Activated effector memory CD4-positive, alpha-beta T cell treated with Interleukin-2 at 50 U/mL for 16 hours (primary cell): ENCODE measurements at regions not wholly inside any gene's neighbourhood (a gene's known extent, or its start where the extent isn't known, plus 50 kb on each side); places are given as distances from the start of the nearest gene placed in this dataset.
"Not testable (repeated sequence)": the region's sequence is repeated elsewhere in the genome, so short reads cannot be mapped to it uniquely, and the experiment has no call there.

Source experiments
- DNase-seq: peaks from one replicate; pipeline ENCODE4 v3.0.0-alpha.2; 2020

GRCh38 chr3:106945435-106945834, 431.8 kb upstream of the CCDC54 start:
- no peak for DNase-seq

- no peak for DNase-seq
These were observed 430.4 kb upstream of the CCDC54 start for GRCh38 chr3:106946866-106947265.

- DNase-seq: no peak
These were observed 420.2 kb upstream of the CCDC54 start for GRCh38 chr3:106957029-106957428.

- DNase-seq: no peak
These were observed 414.2 kb upstream of the CCDC54 start for GRCh38 chr3:106962993-106963392.

- DNase-seq: no peak
These were observed 413.8 kb upstream of the CCDC54 start for GRCh38 chr3:106963442-106963841.

GRCh38 chr3:106965307-106965706, 411.9 kb upstream of the CCDC54 start:
- no peak for DNase-seq

GRCh38 chr3:106969596-106969995, 407.6 kb upstream of the CCDC54 start:
- no peak for DNase-seq

GRCh38 chr3:106981392-106981791, 395.8 kb upstream of the CCDC54 start:
- no peak for DNase-seq

GRCh38 chr3:106985721-106986120, 391.5 kb upstream of the CCDC54 start:
- no peak for DNase-seq

GRCh38 chr3:106998841-106999682, 378.2 kb upstream of the CCDC54 start:
- DNase-seq: not testable (repeated sequence)

- no peak for DNase-seq
These were observed 375.6 kb upstream of the CCDC54 start for GRCh38 chr3:107001635-107002034.

- not testable (repeated sequence) for DNase-seq
These were observed 371.9 kb upstream of the CCDC54 start for GRCh38 chr3:107005352-107005751.

GRCh38 chr3:107008213-107008612, 369.0 kb upstream of the CCDC54 start:
- no peak for DNase-seq

GRCh38 chr3:107013641-107014040, 363.6 kb upstream of the CCDC54 start:
- no peak for DNase-seq

- DNase-seq: no peak
These were observed 352.6 kb upstream of the CCDC54 start for GRCh38 chr3:107024551-107025026.

GRCh38 chr3:107025961-107026360, 351.3 kb upstream of the CCDC54 start:
- DNase-seq: no peak

- no peak for DNase-seq
These were observed 349.2 kb upstream of the CCDC54 start for GRCh38 chr3:107028086-107028485.

- DNase-seq: no peak
These were observed 348.6 kb upstream of the CCDC54 start for GRCh38 chr3:107028626-107029025.

GRCh38 chr3:107032111-107032510, 345.1 kb upstream of the CCDC54 start:
- no peak for DNase-seq

- no peak for DNase-seq
These were observed 343.1 kb upstream of the CCDC54 start for GRCh38 chr3:107034142-107034541.

- no peak for DNase-seq
These were observed 342.1 kb upstream of the CCDC54 start for GRCh38 chr3:107035176-107035575.

- DNase-seq: no peak
These were observed 332.6 kb upstream of the CCDC54 start for GRCh38 chr3:107044677-107045076.

- no peak for DNase-seq
These were observed 331.4 kb upstream of the CCDC54 start for GRCh38 chr3:107045791-107046190.

- DNase-seq: no peak
These were observed 321.9 kb upstream of the CCDC54 start for GRCh38 chr3:107055181-107055942.
